ENCODE measurements at regions not wholly inside any gene's neighbourhood (a gene's known extent, or its start where the extent isn't known, plus 50 kb on each side); places are given as distances from the start of the nearest gene placed in this dataset.
A peak's percentile ranks its signal among the peaks of the same experiment; 100 is the strongest.

DNA sequence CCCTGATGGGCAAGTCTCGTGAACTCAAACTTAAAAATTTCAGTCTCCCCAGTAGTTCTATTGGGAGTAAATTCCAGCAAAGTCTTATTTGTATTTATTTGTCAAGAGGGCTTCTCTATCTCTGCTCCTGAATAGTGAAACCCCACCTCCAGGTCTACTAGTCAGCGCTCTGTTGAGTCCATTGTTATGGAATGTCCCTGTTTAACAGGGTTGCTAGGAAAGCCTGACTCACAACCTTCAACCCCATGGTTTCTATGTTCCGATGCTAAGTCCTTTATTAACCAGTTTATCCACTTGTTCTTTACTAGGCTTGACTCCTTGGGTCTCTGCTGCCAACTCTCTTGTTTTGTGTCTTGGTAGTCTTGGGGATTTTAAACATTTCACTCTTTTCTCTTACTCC is 250.7 kb upstream of the MYOCD start:
- TF ChIP-seq, protein P1, sequence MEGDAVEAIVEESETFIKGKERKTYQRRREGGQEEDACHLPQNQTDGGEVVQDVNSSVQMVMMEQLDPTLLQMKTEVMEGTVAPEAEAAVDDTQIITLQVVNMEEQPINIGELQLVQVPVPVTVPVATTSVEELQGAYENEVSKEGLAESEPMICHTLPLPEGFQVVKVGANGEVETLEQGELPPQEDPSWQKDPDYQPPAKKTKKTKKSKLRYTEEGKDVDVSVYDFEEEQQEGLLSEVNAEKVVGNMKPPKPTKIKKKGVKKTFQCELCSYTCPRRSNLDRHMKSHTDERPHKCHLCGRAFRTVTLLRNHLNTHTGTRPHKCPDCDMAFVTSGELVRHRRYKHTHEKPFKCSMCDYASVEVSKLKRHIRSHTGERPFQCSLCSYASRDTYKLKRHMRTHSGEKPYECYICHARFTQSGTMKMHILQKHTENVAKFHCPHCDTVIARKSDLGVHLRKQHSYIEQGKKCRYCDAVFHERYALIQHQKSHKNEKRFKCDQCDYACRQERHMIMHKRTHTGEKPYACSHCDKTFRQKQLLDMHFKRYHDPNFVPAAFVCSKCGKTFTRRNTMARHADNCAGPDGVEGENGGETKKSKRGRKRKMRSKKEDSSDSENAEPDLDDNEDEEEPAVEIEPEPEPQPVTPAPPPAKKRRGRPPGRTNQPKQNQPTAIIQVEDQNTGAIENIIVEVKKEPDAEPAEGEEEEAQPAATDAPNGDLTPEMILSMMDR (IDR thresholded peaks at IDR 0.05) = no peak
- TF ChIP-seq POLR2A (IDR thresholded peaks at IDR 0.05) = no peak
- no peak for TF ChIP-seq POLR2AphosphoS5 (IDR thresholded peaks at IDR 0.05)
- no peaks in the 10 kb centered on the region for H3K9me3 ChIP-seq
- H3K36me3 ChIP-seq = no peaks in the 10 kb centered on the region
- no peak for DNase-seq (ENCODE audit: low spot score)
- H3K27ac ChIP-seq = no peak overlapping the region
- no peak overlapping the region for H3K4me3 ChIP-seq
- 50% methylated on average over 3 of the region's 3 CpGs for WGBS
- intact Hi-C loops (cut with DNase I) = no loop called here
- H3K4me1 ChIP-seq (replicated peaks) = no peaks in the 10 kb centered on the region
- no peaks in the 10 kb centered on the region for H3K27me3 ChIP-seq (replicated peaks; ENCODE audit: insufficient read depth)

GRCh38 chr17:12421077-12421476 is 244.6 kb upstream of the MYOCD start:
- Histone ChIP-seq H3K4me3 (no peak overlapping the region), H3K27ac (peak overlapping the region in 1 of 2 donors; percentile 33), H3K36me3 (no peaks in the 10 kb centered on the region), H3K9me3 (no peaks in the 10 kb centered on the region), H3K27me3 (replicated peaks; ENCODE audit: insufficient read depth) (no peaks in the 10 kb centered on the region), H3K4me1 (replicated peaks) (peaks cover 5% of the 10 kb centered on the region)
- WGBS = 46% methylated on average over 5 of the region's 5 CpGs
- DNase-seq (ENCODE audit: low spot score) = no peak
- no peak for TF ChIP-seq POLR2A (IDR thresholded peaks at IDR 0.05)
- peak; percentile 71 for TF ChIP-seq POLR2AphosphoS5 (IDR thresholded peaks at IDR 0.05)
- TF ChIP-seq, protein P1 (IDR thresholded peaks at IDR 0.05) = no peak
- intact Hi-C loops (cut with DNase I) = no loop called here

- intact Hi-C loops (cut with DNase I) = no loop called here
- TF ChIP-seq POLR2AphosphoS5 (IDR thresholded peaks at IDR 0.05) (no peak), POLR2A (IDR thresholded peaks at IDR 0.05) (no peak)
- TF ChIP-seq, protein P1 (IDR thresholded peaks at IDR 0.05) = no peak
- Histone ChIP-seq H3K27ac (peak overlapping the region; percentile 2 to 28), H3K4me3 (no peak overlapping the region), H3K36me3 (no peaks in the 10 kb centered on the region), H3K4me1 (replicated peaks) (peaks cover 5% of the 10 kb centered on the region), H3K9me3 (no peaks in the 10 kb centered on the region), H3K27me3 (replicated peaks; ENCODE audit: insufficient read depth) (no peaks in the 10 kb centered on the region)
- DNase-seq (ENCODE audit: low spot score) = no peak
- 18% methylated on average over 15 of the region's 15 CpGs for WGBS
These were observed 243.9 kb upstream of the MYOCD start for GRCh38 chr17:12421646-12422306.

- no peak overlapping the region for H3K4me3 ChIP-seq
- intact Hi-C loops (cut with DNase I) = no loop called here
- no peaks in the 10 kb centered on the region for H3K36me3 ChIP-seq
- no peaks in the 10 kb centered on the region for H3K27me3 ChIP-seq (replicated peaks; ENCODE audit: insufficient read depth)
- TF ChIP-seq POLR2A (IDR thresholded peaks at IDR 0.05) (no peak), POLR2AphosphoS5 (IDR thresholded peaks at IDR 0.05) (no peak)
- TF ChIP-seq, protein P1 (IDR thresholded peaks at IDR 0.05) = no peak
- H3K9me3 ChIP-seq = no peaks in the 10 kb centered on the region
- no peak overlapping the region for H3K27ac ChIP-seq
- H3K4me1 ChIP-seq (replicated peaks) = peaks cover 5% of the 10 kb centered on the region
- DNase-seq (ENCODE audit: low spot score) = peak; percentile 58
- 30% methylated on average over 13 of the region's 13 CpGs for WGBS
These were observed 243.0 kb upstream of the MYOCD start for GRCh38 chr17:12422651-12423050.

GRCh38 chr17:12423337-12423736 is 242.4 kb upstream of the MYOCD start:
- no peak overlapping the region for H3K4me3 ChIP-seq
- no peaks in the 10 kb centered on the region for H3K27me3 ChIP-seq (replicated peaks; ENCODE audit: insufficient read depth)
- H3K36me3 ChIP-seq = no peaks in the 10 kb centered on the region
- peaks cover 5% of the 10 kb centered on the region for H3K4me1 ChIP-seq (replicated peaks)
- H3K27ac ChIP-seq = no peak overlapping the region
- 73% methylated on average over 7 of the region's 7 CpGs for WGBS
- TF ChIP-seq, protein P1 (IDR thresholded peaks at IDR 0.05) = no peak
- no peak for TF ChIP-seq POLR2A (IDR thresholded peaks at IDR 0.05)
- TF ChIP-seq POLR2AphosphoS5 (IDR thresholded peaks at IDR 0.05) = no peak
- no peaks in the 10 kb centered on the region for H3K9me3 ChIP-seq
- intact Hi-C loops (cut with DNase I) = no loop called here
- DNase-seq (ENCODE audit: low spot score) = no peak

Measured in prostate gland (tissue), 2 donors.